CD14-positive monocyte (primary cell): ENCODE measurements at regions not wholly inside any gene's neighbourhood (a gene's known extent, or its start where the extent isn't known, plus 50 kb on each side); places are given as distances from the start of the nearest gene placed in this dataset.

Source experiments
- DNase-seq, 3 donors: peaks; one replicate each; pipeline ENCODE4 v3.0.0-alpha.2; 2011 to 2022
- H2AFZ ChIP-seq: 2 replicates; pipeline ENCODE4 v1.6.0; 2012; ENCODE audit warnings: mild to moderate bottlenecking, low read depth, low read length, inconsistent platforms; ENCODE audit not compliant: insufficient read depth, poor library complexity, severe bottlenecking
- H3K27ac ChIP-seq, 2 donors: 1 replicate in 1 of 2; 2 replicates in 1 of 2; pipeline ENCODE4 v1.5.1; 2012 to 2013; ENCODE audit warnings: low read length in 2 of 2, control low read depth in 1 of 2, inconsistent platforms in 1 of 2, low read depth in 1 of 2, mild to moderate bottlenecking in 1 of 2
- H3K27me3 ChIP-seq, 2 donors: one replicate each; pipeline versions ENCODE4 v1.6.0 to v1.6.1; 2011 to 2013; ENCODE audit warnings: low read length in 2 of 2; ENCODE audit not compliant: control insufficient read depth in 2 of 2, insufficient read depth in 2 of 2
- H3K36me3 ChIP-seq, 2 donors: replicated peaks in 1 of 2; 1 replicate in 1 of 2; 2 replicates in 1 of 2; pipeline versions ENCODE4 v1.5.1 to v1.6.1; 2012 to 2013; ENCODE audit warnings: low read length in 2 of 2, control low read depth in 1 of 2, inconsistent platforms in 1 of 2, mild to moderate bottlenecking in 1 of 2; ENCODE audit not compliant: insufficient read depth in 2 of 2, control insufficient read depth in 1 of 2
- H3K4me1 ChIP-seq, 2 donors: 1 replicate in 1 of 2; 2 replicates in 1 of 2; pipeline versions ENCODE4 v1.5.1 to v1.6.1; 2012 to 2013; ENCODE audit warnings: low read length in 2 of 2, control low read depth in 1 of 2, inconsistent platforms in 1 of 2, mild to moderate bottlenecking in 1 of 2, moderate library complexity in 1 of 2; ENCODE audit not compliant: insufficient read depth in 2 of 2, control insufficient read depth in 1 of 2
- H3K4me2 ChIP-seq: replicated peaks from 2 replicates; pipeline ENCODE3; 2012; ENCODE audit warnings: low read length, moderate library complexity, mild to moderate bottlenecking; ENCODE audit not compliant: poor library complexity, severe bottlenecking; ENCODE audit errors: extremely low read depth
- H3K4me3 ChIP-seq, 3 experiments: fragments of 200-600 bp in 1 of 3; sonication (generic) in 1 of 3; replicated peaks in 1 of 3; 1 replicate in 2 of 3; 2 replicates in 1 of 3; pipeline ENCODE4 v1.5.1; 2011 to 2013; ENCODE audit warnings: low read length in 3 of 3, mild to moderate bottlenecking in 3 of 3, control low read depth in 2 of 3, low read depth in 2 of 3, inconsistent platforms in 1 of 3, moderate library complexity in 1 of 3
- H3K79me2 ChIP-seq: 2 replicates; pipeline ENCODE4 v1.6.0; 2012; ENCODE audit warnings: mild to moderate bottlenecking, control low read depth, inconsistent platforms, low read length, moderate library complexity; ENCODE audit not compliant: insufficient read depth
- H3K9ac ChIP-seq: 2 replicates; pipeline ENCODE4 v1.6.0; 2017; ENCODE audit warnings: low read length, mild to moderate bottlenecking; ENCODE audit not compliant: insufficient read depth, poor library complexity, severe bottlenecking
- H3K9me3 ChIP-seq, 2 donors: replicated peaks in 1 of 2; 1 replicate in 1 of 2; 2 replicates in 1 of 2; pipeline versions ENCODE4 v1.5.1 to v1.6.1; 2012 to 2013; ENCODE audit warnings: low read length in 2 of 2, control low read depth in 1 of 2; ENCODE audit not compliant: control insufficient read depth in 1 of 2, insufficient read depth in 1 of 2
- H4K20me1 ChIP-seq: 2 replicates; pipeline ENCODE4 v1.6.0; 2012; ENCODE audit warnings: mild to moderate bottlenecking, low read length, control low read depth, moderate library complexity; ENCODE audit not compliant: insufficient read depth
- H3K27ac Mint-ChIP-seq, 7 donors: one replicate each; pipeline ENCODE4 v1.8.0; 2020; ENCODE audit warnings: mild to moderate bottlenecking in 7 of 7, mixed read lengths in 7 of 7, moderate library complexity in 6 of 7, inconsistent platforms in 2 of 7
- H3K27me3 Mint-ChIP-seq, 3 donors: one replicate each; pipeline ENCODE4 v1.8.0; 2021 to 2022; ENCODE audit warnings: low read depth in 3 of 3, mild to moderate bottlenecking in 3 of 3, mixed read lengths in 3 of 3, moderate library complexity in 3 of 3, inconsistent platforms in 1 of 3
- H3K36me3 Mint-ChIP-seq, 2 donors: one replicate each; pipeline ENCODE4 v1.8.0; 2020; ENCODE audit warnings: mixed read lengths in 2 of 2, inconsistent platforms in 1 of 2, mild to moderate bottlenecking in 1 of 2
- H3K4me1 Mint-ChIP-seq: one replicate; pipeline ENCODE4 v1.8.0; 2020; ENCODE audit warnings: mild to moderate bottlenecking, mixed read lengths
- H3K4me3 Mint-ChIP-seq, 2 donors: one replicate each; pipeline ENCODE4 v1.8.0; 2020; ENCODE audit warnings: mild to moderate bottlenecking in 2 of 2, mixed read lengths in 2 of 2, moderate library complexity in 1 of 2
- H3K9me3 Mint-ChIP-seq, 7 donors: one replicate each; pipeline ENCODE4 v1.8.0; 2020 to 2022; ENCODE audit warnings: mixed read lengths in 7 of 7, mild to moderate bottlenecking in 6 of 7, moderate library complexity in 6 of 7, inconsistent platforms in 2 of 7
- WGBS: methylation state at CpG from one replicate; pipeline ENCODE4 v1.1.5; 2013; ENCODE audit warnings: missing lambda C conversion rate; ENCODE audit not compliant: insufficient coverage; 5-methylcytosine and 5-hydroxymethylcytosine counted together
- intact Hi-C, 2 donors: fragments of 100-400 bp; cut with micrococcal nuclease; formaldehyde crosslinking; loops; one replicate each; pipeline versions ENCODE4 v1.15.0 to v1.15.1; 2023
- TF ChIP-seq, protein P1 (sequence below): fragments of 200-600 bp; IDR thresholded peaks from one replicate; pipeline ENCODE4 v1.8.0; 2022; ENCODE audit warnings: antibody characterized with exemption, mild to moderate bottlenecking

DNA sequence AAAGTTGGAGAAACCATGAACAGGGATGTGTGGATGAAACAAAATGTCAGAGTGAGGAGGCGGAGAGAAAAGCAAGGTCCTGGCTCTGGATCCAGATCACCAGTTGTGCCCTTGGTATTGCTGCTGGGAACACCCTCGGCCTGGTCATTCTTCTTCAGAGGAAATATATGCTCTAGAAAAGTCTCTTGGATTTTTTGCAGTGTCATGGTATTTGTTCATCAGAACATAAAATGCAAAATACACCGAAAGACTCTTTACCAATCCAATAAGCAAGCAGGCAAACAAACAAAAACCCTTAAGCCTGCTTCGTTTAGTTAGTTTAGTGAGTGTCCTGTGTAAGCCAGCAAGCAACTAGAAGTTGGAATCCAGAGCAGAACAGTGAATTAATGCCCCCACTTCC is 88.7 kb upstream of the CDH6 start:
- Histone ChIP-seq H3K9ac (no peak overlapping the region), H3K27ac (no peak overlapping the region), H3K36me3 (no peaks in the 10 kb centered on the region), H3K4me3 (no peak overlapping the region), H3K9me3 (no peaks in the 10 kb centered on the region), H4K20me1 (no peaks in the 10 kb centered on the region), H3K27me3 (no peaks in the 10 kb centered on the region), H3K4me1 (no peaks in the 10 kb centered on the region), H2AFZ (no peak overlapping the region), H3K79me2 (no peaks in the 10 kb centered on the region), H3K4me2 (no peak overlapping the region)
- Mint-ChIP-seq H3K27ac (no peak overlapping the region), H3K4me1 (no peaks in the 10 kb centered on the region), H3K9me3 (peaks cover 0 to 8% (median 0%) of the 10 kb centered on the region in 7 donors), H3K4me3 (no peak overlapping the region), H3K36me3 (no peaks in the 10 kb centered on the region), H3K27me3 (peaks cover 2 to 5% (median 3%) of the 10 kb centered on the region in 3 donors)
- TF ChIP-seq, protein P1, sequence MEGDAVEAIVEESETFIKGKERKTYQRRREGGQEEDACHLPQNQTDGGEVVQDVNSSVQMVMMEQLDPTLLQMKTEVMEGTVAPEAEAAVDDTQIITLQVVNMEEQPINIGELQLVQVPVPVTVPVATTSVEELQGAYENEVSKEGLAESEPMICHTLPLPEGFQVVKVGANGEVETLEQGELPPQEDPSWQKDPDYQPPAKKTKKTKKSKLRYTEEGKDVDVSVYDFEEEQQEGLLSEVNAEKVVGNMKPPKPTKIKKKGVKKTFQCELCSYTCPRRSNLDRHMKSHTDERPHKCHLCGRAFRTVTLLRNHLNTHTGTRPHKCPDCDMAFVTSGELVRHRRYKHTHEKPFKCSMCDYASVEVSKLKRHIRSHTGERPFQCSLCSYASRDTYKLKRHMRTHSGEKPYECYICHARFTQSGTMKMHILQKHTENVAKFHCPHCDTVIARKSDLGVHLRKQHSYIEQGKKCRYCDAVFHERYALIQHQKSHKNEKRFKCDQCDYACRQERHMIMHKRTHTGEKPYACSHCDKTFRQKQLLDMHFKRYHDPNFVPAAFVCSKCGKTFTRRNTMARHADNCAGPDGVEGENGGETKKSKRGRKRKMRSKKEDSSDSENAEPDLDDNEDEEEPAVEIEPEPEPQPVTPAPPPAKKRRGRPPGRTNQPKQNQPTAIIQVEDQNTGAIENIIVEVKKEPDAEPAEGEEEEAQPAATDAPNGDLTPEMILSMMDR: no peak
- intact Hi-C loops: no loop called here
- 100% methylated on average over 1 of the region's 4 CpGs for WGBS
- no peak for DNase-seq

GRCh38 chr5:31100781-31101310 is 92.6 kb upstream of the CDH6 start:
- H3K27me3 Mint-ChIP-seq: peaks cover 2 to 5% (median 3%) of the 10 kb centered on the region in 3 donors
- WGBS: 74% methylated on average over 3 of the region's 5 CpGs

More at GRCh38 chr5:31100781-31101310, 92.6 kb upstream of the CDH6 start:
- intact Hi-C loops: no loop called here
- no peak overlapping the region for H3K9ac ChIP-seq
- DNase-seq: no peak
- H3K36me3 ChIP-seq: no peaks in the 10 kb centered on the region
- H3K79me2 ChIP-seq: no peaks in the 10 kb centered on the region
- Mint-ChIP-seq H3K4me1 (no peaks in the 10 kb centered on the region), H3K4me3 (no peak overlapping the region), H3K9me3 (peaks cover 0 to 11% (median 0%) of the 10 kb centered on the region in 7 donors), H3K36me3 (no peaks in the 10 kb centered on the region), H3K27ac (no peak overlapping the region)
- no peak overlapping the region for H3K4me3 ChIP-seq
- no peaks in the 10 kb centered on the region for H4K20me1 ChIP-seq
- H3K27me3 ChIP-seq: no peaks in the 10 kb centered on the region
- no peaks in the 10 kb centered on the region for H3K4me1 ChIP-seq
- no peak overlapping the region for H3K27ac ChIP-seq
- H2AFZ ChIP-seq: no peak overlapping the region
- H3K9me3 ChIP-seq: no peaks in the 10 kb centered on the region
- no peak overlapping the region for H3K4me2 ChIP-seq
- TF ChIP-seq, protein P1: no peak
